Left ventricle myocardium superior (tissue), 1 donor: ENCODE measurements at regions not wholly inside any gene's neighbourhood (a gene's known extent, or its start where the extent isn't known, plus 50 kb on each side); places are given as distances from the start of the nearest gene placed in this dataset.
"Not testable (repeated sequence)": the region's sequence is repeated elsewhere in the genome, so short reads cannot be mapped to it uniquely, and the experiment has no call there.

ENCODE experiments used
- ATAC-seq: fragments of 200-7000 bp; cut with Tn5 transposase; one replicate; pipeline ENCODE4 v1.9.1; 2020; ENCODE audit warnings: mild to moderate bottlenecking, moderate library complexity
- DNase-seq: peaks from one replicate; pipeline ENCODE4 v3.0.0-alpha.2; 2020
- intact Hi-C: fragments of 100-400 bp; cut with micrococcal nuclease; formaldehyde crosslinking; loops from one replicate; pipeline ENCODE4 v1.11.0; 2022
- donor health status: DM: no; HTN: yes; CAD: no; lungs with severe emphysema.

GRCh38 chr3:78427303-78427702, 1340.5 kb downstream of the ROBO1 start:
- ATAC-seq, result no peak
- intact Hi-C loops, result no loop called here
- no peak for DNase-seq

- DNase-seq, result no peak
- ATAC-seq, result no peak
- intact Hi-C loops, result no loop called here
Observed at GRCh38 chr3:78430741-78431140, 1337.1 kb downstream of the ROBO1 start.

GRCh38 chr3:78434801-78435200, 1333.0 kb downstream of the ROBO1 start:
- DNase-seq (no peak), ATAC-seq (no peak)
- intact Hi-C loops, result no loop called here

GRCh38 chr3:78455166-78455565, 1312.6 kb downstream of the ROBO1 start:
- DNase-seq, result no peak
- intact Hi-C loops, result no loop called here

GRCh38 chr3:78455712-78456433, 1311.9 kb downstream of the ROBO1 start:
- ATAC-seq (no peak), DNase-seq (no peak)
- intact Hi-C loops, result no loop called here

More at GRCh38 chr3:78455166-78455565, 1312.6 kb downstream of the ROBO1 start:
- no peak for ATAC-seq

- intact Hi-C loops, result loop anchor here (2.0 kb wide), 1 partner anchor 41 kb away; no protein-coding TSS in a partner anchor
- ATAC-seq (no peak), DNase-seq (no peak)
Observed at GRCh38 chr3:78459796-78460195, 1308.0 kb downstream of the ROBO1 start.

- DNase-seq, result no peak
- ATAC-seq, result no peak
- intact Hi-C loops, result no loop called here
Observed at GRCh38 chr3:78462021-78462420, 1305.8 kb downstream of the ROBO1 start.

- DNase-seq, result no peak
- intact Hi-C loops, result loop anchor here (2.0 kb wide), 1 partner anchor 49 kb away; no protein-coding TSS in a partner anchor
- no peak for ATAC-seq
Observed at GRCh38 chr3:78476076-78476475, 1291.7 kb downstream of the ROBO1 start.

- intact Hi-C loops, result no loop called here
- DNase-seq (no peak), ATAC-seq (no peak)
Observed at GRCh38 chr3:78481050-78481449, 1286.7 kb downstream of the ROBO1 start.

- no peak for DNase-seq
- ATAC-seq, result no peak
- intact Hi-C loops, result no loop called here
Observed at GRCh38 chr3:78483090-78483489, 1284.7 kb downstream of the ROBO1 start.

- DNase-seq, result no peak
- ATAC-seq, result no peak
- intact Hi-C loops, result no loop called here
Observed at GRCh38 chr3:78494851-78495250, 1272.9 kb downstream of the ROBO1 start.

- no peak for DNase-seq
- ATAC-seq, result no peak
- intact Hi-C loops, result no loop called here
Observed at GRCh38 chr3:78495301-78495700, 1272.5 kb downstream of the ROBO1 start.

- ATAC-seq (no peak), DNase-seq (no peak)
- intact Hi-C loops, result no loop called here
Observed at GRCh38 chr3:78496501-78496900, 1271.3 kb downstream of the ROBO1 start.

GRCh38 chr3:78497021-78497420, 1270.8 kb downstream of the ROBO1 start:
- intact Hi-C loops, result no loop called here
- ATAC-seq (peak; percentile 85), DNase-seq (no peak)

- ATAC-seq (no peak), DNase-seq (no peak)
Observed at GRCh38 chr3:78497767-78498166, 1270.0 kb downstream of the ROBO1 start.

GRCh38 chr3:78506061-78506460, 1261.7 kb downstream of the ROBO1 start:
- no peak for DNase-seq
- intact Hi-C loops, result no loop called here
- ATAC-seq, result no peak

More at GRCh38 chr3:78497767-78498166, 1270.0 kb downstream of the ROBO1 start:
- intact Hi-C loops, result no loop called here

GRCh38 chr3:78506581-78507195, 1261.1 kb downstream of the ROBO1 start:
- DNase-seq, result no peak

GRCh38 chr3:78507196-78507984, 1260.4 kb downstream of the ROBO1 start:
- intact Hi-C loops, result no loop called here
- DNase-seq, result no peak
- no peak for ATAC-seq

More at GRCh38 chr3:78506581-78507195, 1261.1 kb downstream of the ROBO1 start:
- intact Hi-C loops, result no loop called here
- no peak for ATAC-seq

GRCh38 chr3:78511840-78512239, 1256.0 kb downstream of the ROBO1 start:
- no peak for DNase-seq
- ATAC-seq, result no peak
- intact Hi-C loops, result no loop called here

- DNase-seq, intact Hi-C loops, ATAC-seq: not testable (repeated sequence)
Observed at GRCh38 chr3:78512786-78513185, 1255.0 kb downstream of the ROBO1 start.
